B cell (primary cell): ENCODE measurements at regions not wholly inside any gene's neighbourhood (a gene's known extent, or its start where the extent isn't known, plus 50 kb on each side); places are given as distances from the start of the nearest gene placed in this dataset.

Source experiments
- EZH2 ChIP-seq: IDR thresholded peaks from 2 replicates; pipeline ENCODE4 v1.6.1; 2012; ENCODE audit warnings: borderline replicate concordance, low read depth, mild to moderate bottlenecking, moderate library complexity, low read length; ENCODE audit not compliant: insufficient read depth, poor library complexity, severe bottlenecking
- TF ChIP-seq, protein P1 (sequence below): fragments of 200-600 bp; IDR thresholded peaks from one replicate; pipeline ENCODE4 v1.8.0; 2022; ENCODE audit warnings: antibody characterized with exemption, mild to moderate bottlenecking

DNA sequence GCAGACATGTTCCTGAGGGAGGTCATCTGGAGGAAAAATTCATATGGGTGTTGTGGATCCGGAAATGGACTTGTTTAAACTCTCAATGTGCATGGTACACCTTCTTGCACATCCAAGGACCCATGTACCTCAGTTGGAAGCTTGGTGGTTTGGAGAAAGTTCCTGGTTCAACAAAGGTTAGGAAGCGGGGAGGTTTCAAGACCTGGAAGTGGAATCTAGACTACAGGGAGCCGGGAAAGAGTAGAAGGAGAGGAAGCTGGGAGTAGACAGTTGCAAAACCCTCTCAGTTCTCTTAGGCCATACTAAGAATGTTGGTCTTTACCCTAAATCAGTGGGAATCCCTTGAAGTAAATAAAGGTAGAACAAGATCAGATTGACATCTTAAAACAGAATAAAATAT is 209.8 kb upstream of the SPOPL start:
- TF ChIP-seq, protein P1, sequence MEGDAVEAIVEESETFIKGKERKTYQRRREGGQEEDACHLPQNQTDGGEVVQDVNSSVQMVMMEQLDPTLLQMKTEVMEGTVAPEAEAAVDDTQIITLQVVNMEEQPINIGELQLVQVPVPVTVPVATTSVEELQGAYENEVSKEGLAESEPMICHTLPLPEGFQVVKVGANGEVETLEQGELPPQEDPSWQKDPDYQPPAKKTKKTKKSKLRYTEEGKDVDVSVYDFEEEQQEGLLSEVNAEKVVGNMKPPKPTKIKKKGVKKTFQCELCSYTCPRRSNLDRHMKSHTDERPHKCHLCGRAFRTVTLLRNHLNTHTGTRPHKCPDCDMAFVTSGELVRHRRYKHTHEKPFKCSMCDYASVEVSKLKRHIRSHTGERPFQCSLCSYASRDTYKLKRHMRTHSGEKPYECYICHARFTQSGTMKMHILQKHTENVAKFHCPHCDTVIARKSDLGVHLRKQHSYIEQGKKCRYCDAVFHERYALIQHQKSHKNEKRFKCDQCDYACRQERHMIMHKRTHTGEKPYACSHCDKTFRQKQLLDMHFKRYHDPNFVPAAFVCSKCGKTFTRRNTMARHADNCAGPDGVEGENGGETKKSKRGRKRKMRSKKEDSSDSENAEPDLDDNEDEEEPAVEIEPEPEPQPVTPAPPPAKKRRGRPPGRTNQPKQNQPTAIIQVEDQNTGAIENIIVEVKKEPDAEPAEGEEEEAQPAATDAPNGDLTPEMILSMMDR, result no peak
- no peak for TF ChIP-seq EZH2
